ENCODE measurements at regions not wholly inside any gene's neighbourhood (a gene's known extent, or its start where the extent isn't known, plus 50 kb on each side); places are given as distances from the start of the nearest gene placed in this dataset.

DNA sequence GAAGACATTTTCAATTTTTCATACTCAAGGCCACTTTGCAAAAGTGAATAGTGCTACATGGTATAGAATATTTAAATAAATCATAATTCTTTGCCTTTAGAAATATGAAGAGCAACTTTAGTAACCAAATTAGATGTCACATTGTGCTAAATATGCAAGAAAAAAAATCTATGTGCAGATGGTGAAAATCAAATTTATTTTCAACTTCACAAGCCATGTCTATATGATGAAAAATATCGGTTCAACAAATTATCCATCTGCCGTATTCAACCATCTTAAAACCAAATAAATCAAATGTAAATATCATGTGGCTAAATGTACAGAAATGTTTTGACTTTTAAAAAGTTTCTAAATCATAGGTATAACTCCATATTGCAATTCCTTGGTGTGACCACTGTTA lies 398.2 kb downstream of the PABPC4L start:
- TF ChIP-seq, protein P1, sequence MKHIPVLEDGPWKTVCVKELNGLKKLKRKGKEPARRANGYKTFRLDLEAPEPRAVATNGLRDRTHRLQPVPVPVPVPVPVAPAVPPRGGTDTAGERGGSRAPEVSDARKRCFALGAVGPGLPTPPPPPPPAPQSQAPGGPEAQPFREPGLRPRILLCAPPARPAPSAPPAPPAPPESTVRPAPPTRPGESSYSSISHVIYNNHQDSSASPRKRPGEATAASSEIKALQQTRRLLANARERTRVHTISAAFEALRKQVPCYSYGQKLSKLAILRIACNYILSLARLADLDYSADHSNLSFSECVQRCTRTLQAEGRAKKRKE (CRISPR knock-in tag; IDR thresholded peaks at IDR 0.05; ENCODE audit: low read depth), result no peak
- TF ChIP-seq MAFK (IDR thresholded peaks at IDR 0.05; ENCODE audit: partially characterized antibody), result no peak
- no peak for TF ChIP-seq RAD21 (conservative IDR thresholded peaks at IDR 0.05 in 1 of 2, IDR thresholded peaks at IDR 0.05 in 1 of 2)
- TF ChIP-seq EHF (CRISPR knock-in tag; IDR thresholded peaks at IDR 0.05), result no peak
- TF ChIP-seq MYC (IDR thresholded peaks at IDR 0.05; ENCODE audit: borderline replicate concordance, low read length), result no peak
- TF ChIP-seq RNF2 (IDR thresholded peaks at IDR 0.05; ENCODE audit: borderline replicate concordance, low read depth), result no peak
- TF ChIP-seq HMGXB4 (CRISPR knock-in tag; IDR thresholded peaks at IDR 0.05; ENCODE audit: borderline replicate concordance), result no peak
- TF ChIP-seq HOXB13 (CRISPR knock-in tag; IDR thresholded peaks at IDR 0.05; ENCODE audit: low read depth), result no peak
- TF ChIP-seq JUN (IDR thresholded peaks at IDR 0.05), result no peak
- no peak for TF ChIP-seq HES2 (IDR thresholded peaks at IDR 0.05)
- TF ChIP-seq CTCF (IDR thresholded peaks at IDR 0.05), result no peak
- TF ChIP-seq SREBF2 (IDR thresholded peaks at IDR 0.05), result no peak
- TF ChIP-seq BCL3 (IDR thresholded peaks at IDR 0.05), result no peak
- TF ChIP-seq, protein P2, sequence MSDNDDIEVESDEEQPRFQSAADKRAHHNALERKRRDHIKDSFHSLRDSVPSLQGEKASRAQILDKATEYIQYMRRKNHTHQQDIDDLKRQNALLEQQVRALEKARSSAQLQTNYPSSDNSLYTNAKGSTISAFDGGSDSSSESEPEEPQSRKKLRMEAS (IDR thresholded peaks at IDR 0.05), result no peak
- TF ChIP-seq CBX8 (IDR thresholded peaks at IDR 0.05), result no peak
- no peak for TF ChIP-seq HEYL (CRISPR knock-in tag; IDR thresholded peaks at IDR 0.05)
- no peak for TF ChIP-seq KDM1A (IDR thresholded peaks at IDR 0.05; ENCODE audit: low read depth)
- ATAC-seq, result no peak
- WGBS (ENCODE audit: missing lambda C conversion rate), result 36% methylated on average over 2 of the region's 2 CpGs
- Histone ChIP-seq H3K4me2 (no peak overlapping the region), H3K4me1 (no peaks in the 10 kb centered on the region), H3K27ac (no peak overlapping the region), H3K4me3 (no peak overlapping the region), H3K9me3 (no peaks in the 10 kb centered on the region)
- DNase-seq (ENCODE audit: low read depth in 1 of 2, low spot score in 1 of 2), result no peak
- CTCF ChIA-PET, result no interaction called here
- POLR2A ChIA-PET, result no interaction called here
- FAIRE-seq, result no peak

DNA sequence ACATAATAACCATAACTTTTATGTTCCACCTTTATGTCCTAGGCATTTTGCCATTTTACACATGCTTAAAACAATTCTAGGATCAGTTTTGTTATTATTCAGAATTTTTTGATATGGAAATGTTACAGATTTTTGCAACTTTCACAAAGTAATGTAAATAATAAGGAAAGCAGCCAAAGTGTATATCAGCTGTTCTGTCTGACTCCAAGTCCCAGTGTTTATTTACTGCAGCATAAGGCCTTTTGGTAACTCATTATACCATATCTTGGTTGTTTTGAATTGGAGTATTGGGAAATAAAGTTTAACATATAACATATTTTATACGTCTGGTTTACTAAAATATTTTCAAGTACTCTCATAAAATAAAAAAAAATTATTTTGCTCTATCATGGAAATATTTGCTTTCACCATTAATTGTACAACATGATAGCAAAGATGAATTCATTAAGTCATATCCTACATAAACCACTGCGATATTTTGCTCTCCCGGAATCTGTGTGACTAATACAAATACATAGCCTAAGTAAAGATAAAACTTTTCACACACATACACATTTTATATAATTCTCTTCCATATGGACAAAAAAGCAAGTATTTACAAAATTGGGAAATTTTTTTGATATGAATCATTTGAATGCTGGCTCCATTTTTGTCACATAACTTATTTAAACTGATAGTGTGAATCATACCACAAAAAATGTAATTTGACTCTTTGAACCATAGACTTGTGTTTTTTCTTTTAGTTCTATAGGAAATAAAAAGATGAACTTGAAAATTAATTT lies 399.0 kb downstream of the PABPC4L start:
- ATAC-seq, result no peak
- CTCF ChIA-PET, result no interaction called here

More for the DNA sequence above, 399.0 kb downstream of the PABPC4L start:
- no peak overlapping the region for H3K4me2 ChIP-seq
- WGBS (ENCODE audit: missing lambda C conversion rate), result 58% methylated on average over 3 of the region's 3 CpGs
- H3K4me1 ChIP-seq, result no peaks in the 10 kb centered on the region
- no peaks in the 10 kb centered on the region for H3K9me3 ChIP-seq
- POLR2A ChIA-PET, result no interaction called here
- DNase-seq (ENCODE audit: low read depth in 1 of 2, low spot score in 1 of 2), result no peak
- H3K4me3 ChIP-seq, result no peak overlapping the region
- no peak overlapping the region for H3K27ac ChIP-seq
- TF ChIP-seq MAZ (IDR thresholded peaks at IDR 0.05; ENCODE audit: borderline replicate concordance, low read depth, low read length), result no peak
- no peak for TF ChIP-seq HOXA7 (CRISPR knock-in tag; IDR thresholded peaks at IDR 0.05)
- no peak for FAIRE-seq

Data from A549 (cell line).